ENCODE measurements at regions not wholly inside any gene's neighbourhood (a gene's known extent, or its start where the extent isn't known, plus 50 kb on each side); places are given as distances from the start of the nearest gene placed in this dataset.

DNA sequence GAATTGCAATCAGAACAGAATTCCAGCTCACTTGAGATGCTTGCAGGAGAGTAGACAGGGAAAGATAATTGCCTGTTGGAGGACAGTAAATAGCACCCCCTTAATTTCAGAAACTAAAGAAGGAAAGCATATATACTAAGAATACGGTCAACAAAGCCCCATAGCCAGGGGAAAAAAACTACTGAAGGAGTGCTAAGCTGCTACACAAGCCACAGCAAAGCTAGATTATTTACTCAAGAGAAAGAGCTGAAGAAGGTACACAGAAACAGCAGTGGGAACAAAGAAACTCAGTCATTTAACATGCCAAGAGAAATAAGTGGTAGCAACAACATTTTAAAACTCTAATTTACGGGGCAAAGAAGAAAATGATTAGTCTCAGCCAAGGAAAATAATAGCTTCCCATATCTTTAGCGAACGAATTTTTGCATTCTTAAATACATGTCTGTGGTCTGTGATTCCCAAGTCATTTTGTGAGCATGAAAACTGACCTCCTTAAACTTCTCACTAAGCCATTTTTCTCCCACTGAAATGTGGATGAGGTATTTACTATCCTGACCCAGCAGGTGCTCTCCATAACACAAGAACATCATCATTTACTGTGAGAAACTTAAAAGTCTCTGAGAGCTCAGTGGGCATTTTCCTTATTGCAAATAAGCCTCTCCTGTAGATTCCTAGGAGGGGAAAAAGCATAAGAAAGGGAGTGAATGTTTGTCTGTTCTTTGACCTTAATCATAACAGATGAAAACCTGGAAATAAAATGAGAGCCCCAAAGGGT, 196.0 kb downstream of the PAX3 start:
- no peaks in the 10 kb centered on the region for H3K9me3 ChIP-seq
- no peak for ATAC-seq
- H3K4me3 ChIP-seq: no peak overlapping the region
- intact Hi-C loops (cut with DNase I): no loop called here
- peaks cover 0 to 21% (median 2%) of the 10 kb centered on the region in 9 donors for H3K27me3 ChIP-seq
- DNase-seq: no peak
- no peaks in the 10 kb centered on the region for H3K4me1 ChIP-seq
- no peak overlapping the region for H3K27ac ChIP-seq
- 44 to 48% (median 45%) methylated on average over 4 of the region's 4 CpGs for WGBS, 4 donors
- H3K36me3 ChIP-seq: no peaks in the 10 kb centered on the region
- no peak for TF ChIP-seq POLR2A (IDR thresholded peaks at IDR 0.05)
- TF ChIP-seq, protein P1, sequence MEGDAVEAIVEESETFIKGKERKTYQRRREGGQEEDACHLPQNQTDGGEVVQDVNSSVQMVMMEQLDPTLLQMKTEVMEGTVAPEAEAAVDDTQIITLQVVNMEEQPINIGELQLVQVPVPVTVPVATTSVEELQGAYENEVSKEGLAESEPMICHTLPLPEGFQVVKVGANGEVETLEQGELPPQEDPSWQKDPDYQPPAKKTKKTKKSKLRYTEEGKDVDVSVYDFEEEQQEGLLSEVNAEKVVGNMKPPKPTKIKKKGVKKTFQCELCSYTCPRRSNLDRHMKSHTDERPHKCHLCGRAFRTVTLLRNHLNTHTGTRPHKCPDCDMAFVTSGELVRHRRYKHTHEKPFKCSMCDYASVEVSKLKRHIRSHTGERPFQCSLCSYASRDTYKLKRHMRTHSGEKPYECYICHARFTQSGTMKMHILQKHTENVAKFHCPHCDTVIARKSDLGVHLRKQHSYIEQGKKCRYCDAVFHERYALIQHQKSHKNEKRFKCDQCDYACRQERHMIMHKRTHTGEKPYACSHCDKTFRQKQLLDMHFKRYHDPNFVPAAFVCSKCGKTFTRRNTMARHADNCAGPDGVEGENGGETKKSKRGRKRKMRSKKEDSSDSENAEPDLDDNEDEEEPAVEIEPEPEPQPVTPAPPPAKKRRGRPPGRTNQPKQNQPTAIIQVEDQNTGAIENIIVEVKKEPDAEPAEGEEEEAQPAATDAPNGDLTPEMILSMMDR (IDR thresholded peaks at IDR 0.05): no peak

DNA sequence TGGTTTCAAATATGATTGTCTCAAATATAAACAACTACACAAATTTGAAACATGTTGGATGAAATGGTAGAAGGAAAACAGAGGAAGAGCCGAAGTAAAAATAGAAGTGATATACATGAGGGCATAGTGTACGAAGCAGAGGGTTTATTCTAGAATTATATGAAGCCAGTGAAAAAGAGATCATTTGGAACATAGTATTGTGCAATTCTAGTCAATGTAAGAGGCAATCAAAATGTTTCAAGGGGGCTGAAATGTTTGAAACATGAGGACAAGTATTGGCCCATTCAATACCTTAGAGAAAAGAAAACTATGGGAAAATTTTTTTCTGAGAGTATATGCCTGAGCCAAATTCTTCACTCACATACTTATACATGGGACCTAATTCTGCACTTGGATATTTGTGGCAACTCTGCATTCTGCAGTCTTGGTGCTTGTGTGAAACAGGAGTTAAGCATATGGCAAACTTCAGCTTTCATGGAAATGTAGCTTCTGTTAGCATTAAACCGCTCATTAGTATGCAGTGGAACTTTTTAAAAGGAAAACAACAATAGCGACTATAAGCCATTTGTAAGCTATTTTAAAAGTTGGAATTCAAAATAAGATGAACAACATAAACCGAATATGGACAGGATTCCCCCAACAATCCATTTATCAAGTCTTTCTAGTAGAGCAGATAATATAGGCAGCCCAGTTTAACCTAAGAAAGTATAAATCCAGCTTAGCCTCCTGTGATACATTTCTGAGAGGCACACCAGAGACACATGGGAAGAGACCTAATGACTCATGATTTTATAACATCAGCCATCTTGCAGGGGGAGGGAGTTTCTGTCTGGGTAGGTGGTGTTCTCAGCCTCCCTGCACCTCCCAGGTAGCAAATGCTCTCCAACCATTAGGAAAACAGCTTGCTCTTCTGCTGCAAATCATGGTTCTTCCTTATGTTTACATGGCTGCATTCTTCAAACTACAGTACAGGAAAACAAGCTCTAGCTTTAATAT, 197.8 kb downstream of the PAX3 start:
- WGBS, 4 donors: 62 to 75% (median 71%) methylated on average over 5 of the region's 5 CpGs

DNA sequence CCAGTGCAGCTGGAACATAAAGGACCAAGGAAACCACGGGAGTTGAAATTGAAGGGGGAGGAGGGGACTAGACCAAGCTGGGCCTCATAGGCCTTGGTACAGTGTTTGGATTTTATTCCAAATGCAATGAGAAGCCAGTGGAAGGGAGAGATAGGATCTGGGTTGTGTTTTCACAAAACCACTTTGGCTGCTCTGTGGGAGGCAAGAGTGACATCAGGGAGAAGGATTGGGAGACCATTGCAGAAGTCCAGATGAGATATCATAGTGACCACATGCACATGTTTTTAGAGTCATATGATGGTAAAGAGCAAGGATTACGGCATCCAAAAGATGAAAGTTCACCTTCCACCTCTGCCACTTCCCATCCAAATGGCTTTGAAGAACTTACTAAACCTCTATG, 210.2 kb downstream of the PAX3 start:
- peaks cover 0 to 15% (median 0%) of the 10 kb centered on the region in 12 donors for H3K9me3 ChIP-seq
- ATAC-seq: no peak
- intact Hi-C loops (cut with DNase I): no loop called here
- no peak overlapping the region for H3K27ac ChIP-seq
- DNase-seq: no peak
- H3K27me3 ChIP-seq: no peaks in the 10 kb centered on the region
- H3K36me3 ChIP-seq: no peaks in the 10 kb centered on the region
- H3K4me3 ChIP-seq: no peak overlapping the region
- no peak for TF ChIP-seq POLR2A (IDR thresholded peaks at IDR 0.05)
- TF ChIP-seq, protein P1 (IDR thresholded peaks at IDR 0.05): no peak
- no peaks in the 10 kb centered on the region for H3K4me1 ChIP-seq
- 71 to 80% (median 77%) methylated on average over 2 of the region's 2 CpGs for WGBS, 4 donors

More for the DNA sequence above, 197.8 kb downstream of the PAX3 start:
- no peak for DNase-seq
- ATAC-seq: no peak
- no peaks in the 10 kb centered on the region for H3K9me3 ChIP-seq
- no peak overlapping the region for H3K27ac ChIP-seq
- H3K36me3 ChIP-seq: no peaks in the 10 kb centered on the region
- peaks cover 0 to 24% (median 4%) of the 10 kb centered on the region in 9 donors for H3K27me3 ChIP-seq
- TF ChIP-seq POLR2A (IDR thresholded peaks at IDR 0.05): no peak
- TF ChIP-seq, protein P1 (IDR thresholded peaks at IDR 0.05): no peak
- H3K4me3 ChIP-seq: no peak overlapping the region
- H3K4me1 ChIP-seq: no peaks in the 10 kb centered on the region
- intact Hi-C loops (cut with DNase I): no loop called here

DNA sequence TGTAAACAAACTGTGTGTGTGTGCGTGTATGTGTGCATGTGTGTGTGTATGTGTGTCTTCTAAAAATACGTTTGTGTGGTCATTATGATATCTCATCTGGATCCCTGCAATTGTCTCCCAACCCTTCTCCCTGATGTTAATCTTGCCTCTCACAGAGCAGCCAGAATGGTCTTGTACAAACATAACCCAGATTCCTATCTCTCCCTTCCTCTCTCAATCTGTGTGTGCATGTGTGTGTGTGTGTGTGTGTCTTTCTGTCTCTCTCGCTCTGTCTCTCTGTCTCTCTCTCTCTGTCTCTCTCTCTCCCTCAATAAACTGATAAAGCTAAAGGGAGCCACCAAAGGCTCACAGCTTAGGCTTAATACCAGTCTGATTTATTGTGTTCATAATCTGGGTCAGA, 210.8 kb downstream of the PAX3 start:
- H3K36me3 ChIP-seq: no peaks in the 10 kb centered on the region
- DNase-seq (no peak), ATAC-seq (no peak)
- no peaks in the 10 kb centered on the region for H3K27me3 ChIP-seq
- intact Hi-C loops (cut with DNase I): no loop called here
- H3K27ac ChIP-seq: no peak overlapping the region
- 69 to 79% (median 76%) methylated on average over 3 of the region's 3 CpGs for WGBS, 4 donors
- H3K4me3 ChIP-seq: no peak overlapping the region
- TF ChIP-seq, protein P1 (IDR thresholded peaks at IDR 0.05): no peak
- TF ChIP-seq POLR2A (IDR thresholded peaks at IDR 0.05): no peak
- peaks cover 0 to 15% (median 0%) of the 10 kb centered on the region in 12 donors for H3K9me3 ChIP-seq
- no peaks in the 10 kb centered on the region for H3K4me1 ChIP-seq
